PC-9 (cell line): ENCODE measurements at regions not wholly inside any gene's neighbourhood (a gene's known extent, or its start where the extent isn't known, plus 50 kb on each side); places are given as distances from the start of the nearest gene placed in this dataset.

Source experiments
- BruUV-seq: library from RNA; stranded (reverse); fragments of 400-500 nt; replicated peaks from 2 replicates; lab custom pipeline; 2021; lab: Mats Ljungman, UMichigan
- CTCF ChIA-PET: fragments of 300-600 bp; sonication (Branson Sonifier 250); formaldehyde crosslinking; loops from one replicate; lab custom pipeline; 2022; ENCODE audit warnings: antibody characterized with exemption; lab: Charles Lee
- POLR2A ChIA-PET: fragments of 300-600 bp; sonication (Branson Sonifier 250); formaldehyde crosslinking; loops from one replicate; lab custom pipeline; 2022; ENCODE audit warnings: antibody characterized with exemption; ENCODE audit not compliant: unreplicated experiment; lab: Charles Lee
- DNase-seq, 2 experiments: peaks; one replicate each; pipeline versions ENCODE4 v3.0.0 to v3.0.0-alpha.2; 2015 to 2022; ENCODE audit warnings: mixed read lengths in 1 of 2
- H2AFZ ChIP-seq: fragments of 200-600 bp; sonication (generic); 2 replicates; pipeline ENCODE4 v1.8.1; 2017; ENCODE audit warnings: antibody characterized with exemption
- H3F3A ChIP-seq: fragments of 200-600 bp; sonication (generic); 2 replicates; pipeline ENCODE4 v1.8.1; 2017; ENCODE audit warnings: antibody characterized with exemption, mild to moderate bottlenecking, low read depth; ENCODE audit not compliant: insufficient read depth
- H3K27ac ChIP-seq: fragments of 200-600 bp; sonication (generic); 2 replicates; pipeline ENCODE4 v1.6.1; 2016; ENCODE audit warnings: mixed run types
- H3K27me3 ChIP-seq: fragments of 200-600 bp; sonication (generic); 2 replicates; pipeline ENCODE4 v1.6.1; 2016; ENCODE audit warnings: low read depth, mixed run types; ENCODE audit not compliant: insufficient read depth
- H3K36me3 ChIP-seq: fragments of 200-600 bp; sonication (generic); 2 replicates; pipeline ENCODE4 v1.6.1; 2016; ENCODE audit warnings: low read depth, mixed run types
- H3K4me1 ChIP-seq: fragments of 200-600 bp; sonication (generic); replicated peaks from 2 replicates; pipeline ENCODE4 v1.6.1; 2016; ENCODE audit warnings: mixed run types; ENCODE audit not compliant: insufficient read depth
- H3K4me2 ChIP-seq: fragments of 200-600 bp; sonication (generic); 2 replicates; pipeline ENCODE4 v1.6.1; 2017; ENCODE audit warnings: mixed run types
- H3K4me3 ChIP-seq: fragments of 200-600 bp; sonication (generic); 2 replicates; pipeline ENCODE4 v1.6.1; 2016; ENCODE audit warnings: mixed run types
- H3K79me2 ChIP-seq: fragments of 200-600 bp; sonication (generic); 2 replicates; pipeline ENCODE4 v1.6.1; 2017; ENCODE audit warnings: low read depth, mixed run types
- H3K9me2 ChIP-seq: fragments of 200-600 bp; sonication (generic); 2 replicates; pipeline ENCODE4 v1.8.1; 2017; ENCODE audit warnings: mild to moderate bottlenecking; ENCODE audit not compliant: insufficient read depth
- H3K9me3 ChIP-seq: fragments of 200-600 bp; sonication (generic); 2 replicates; pipeline ENCODE4 v1.8.1; 2016; ENCODE audit warnings: low read depth; ENCODE audit not compliant: insufficient read depth
- H4K20me1 ChIP-seq: fragments of 200-600 bp; sonication (generic); 2 replicates; pipeline ENCODE4 v1.8.1; 2017; ENCODE audit not compliant: insufficient read depth
- CTCF ChIP-seq: fragments of 200-600 bp; sonication (generic); conservative IDR thresholded peaks from 2 replicates; pipeline ENCODE4 v1.6.1; 2017; ENCODE audit warnings: mixed run types, antibody characterized with exemption, mild to moderate bottlenecking, moderate library complexity
- EZH2 ChIP-seq: fragments of 200-600 bp; sonication (generic); IDR thresholded peaks from 2 replicates; pipeline ENCODE4 v1.8.0; 2017; ENCODE audit warnings: antibody characterized with exemption, low read depth
- intact Hi-C: fragments of 100-400 bp; cut with micrococcal nuclease; formaldehyde crosslinking; loops from one replicate; pipeline ENCODE4 v1.10.0; 2022; ENCODE audit not compliant: unreplicated experiment

GRCh38 chr4:111464251-111465045, 680.8 kb upstream of the FAM241A start:
- H3K79me2 ChIP-seq = no peaks in the 10 kb centered on the region
- ChIA-PET CTCF (interaction anchor here (0.5 kb wide), 1 partner anchor 93 kb away, joined by 4 read pairs; no protein-coding TSS in a partner anchor), POLR2A (no interaction called here)
- no peak for DNase-seq
- no peaks in the 10 kb centered on the region for H3F3A ChIP-seq
- H3K4me2 ChIP-seq = no peak overlapping the region
- H3K9me2 ChIP-seq = no peaks in the 10 kb centered on the region
- H3K4me1 ChIP-seq = no peaks in the 10 kb centered on the region
- intact Hi-C loops = no loop called here
- H3K36me3 ChIP-seq = no peaks in the 10 kb centered on the region
- no peaks in the 10 kb centered on the region for H4K20me1 ChIP-seq
- H3K9me3 ChIP-seq = no peaks in the 10 kb centered on the region
- no peak overlapping the region for H3K4me3 ChIP-seq
- TF ChIP-seq EZH2 (no peak), CTCF (no peak)
- no peaks in the 10 kb centered on the region for H3K27me3 ChIP-seq
- no peak overlapping the region for H2AFZ ChIP-seq
- H3K27ac ChIP-seq = no peak overlapping the region
- no TSS peak for BruUV-seq

DNA sequence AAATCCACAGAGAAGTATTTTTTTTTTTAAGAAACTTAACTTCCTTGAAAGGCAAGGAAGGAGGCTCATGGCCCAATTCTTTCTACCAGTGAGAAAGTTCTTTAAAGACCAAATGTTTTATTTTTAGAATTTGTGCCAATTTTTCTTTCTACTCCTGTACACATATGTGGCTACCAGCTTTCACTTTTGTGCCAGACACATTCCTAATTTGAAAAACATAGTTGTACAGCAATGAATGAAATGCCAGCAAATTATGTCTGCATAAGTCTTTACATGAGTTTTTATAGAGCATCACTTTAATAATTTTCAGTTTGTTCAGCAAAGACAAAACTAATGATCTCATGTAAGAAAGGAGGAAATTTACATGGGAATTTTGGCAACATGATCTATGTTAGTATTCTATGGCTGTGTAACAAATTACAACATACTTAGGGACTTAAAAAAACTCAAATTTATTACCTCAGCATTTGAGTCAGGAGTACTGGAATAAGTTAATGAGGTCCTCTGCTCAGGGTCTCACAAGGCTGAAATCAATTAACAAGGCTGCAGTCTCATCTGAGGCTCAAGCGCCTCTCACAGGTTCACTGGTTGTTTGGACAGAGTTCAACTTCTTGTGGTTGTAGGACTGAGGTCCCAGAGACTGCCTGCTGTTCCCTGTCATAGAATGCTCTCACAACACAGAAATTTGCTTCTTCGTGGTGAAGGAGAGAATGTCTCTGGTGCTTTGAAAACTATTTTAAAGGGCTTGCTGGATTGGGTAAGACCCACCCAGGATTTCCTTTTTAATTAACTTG, 678.2 kb upstream of the FAM241A start:
- TF ChIP-seq EZH2 (no peak), CTCF (no peak)
- DNase-seq = no peak
- no peaks in the 10 kb centered on the region for H3K9me2 ChIP-seq
- no TSS peak for BruUV-seq
- no peaks in the 10 kb centered on the region for H3K9me3 ChIP-seq
- H3K27me3 ChIP-seq = no peaks in the 10 kb centered on the region
- no peaks in the 10 kb centered on the region for H3K4me1 ChIP-seq
- ChIA-PET CTCF (no interaction called here), POLR2A (no interaction called here)
- no peaks in the 10 kb centered on the region for H3F3A ChIP-seq
- H3K4me3 ChIP-seq = no peak overlapping the region
- H3K79me2 ChIP-seq = no peaks in the 10 kb centered on the region
- no peaks in the 10 kb centered on the region for H3K36me3 ChIP-seq
- H3K27ac ChIP-seq = no peak overlapping the region
- no peak overlapping the region for H2AFZ ChIP-seq
- intact Hi-C loops = no loop called here
- H3K4me2 ChIP-seq = no peak overlapping the region
- H4K20me1 ChIP-seq = no peaks in the 10 kb centered on the region

GRCh38 chr4:111475001-111475400, 670.3 kb upstream of the FAM241A start:
- ChIA-PET CTCF (no interaction called here), POLR2A (no interaction called here)
- peak in 1 of 2 experiments; percentile 7 for DNase-seq
- no peak overlapping the region for H2AFZ ChIP-seq
- H3K9me3 ChIP-seq = no peaks in the 10 kb centered on the region
- H3F3A ChIP-seq = no peaks in the 10 kb centered on the region
- no peak overlapping the region for H3K4me2 ChIP-seq
- H3K4me3 ChIP-seq = no peak overlapping the region
- no peak overlapping the region for H3K27ac ChIP-seq
- no peaks in the 10 kb centered on the region for H3K36me3 ChIP-seq
- TF ChIP-seq EZH2 (no peak), CTCF (0 out of 2 replicates have a peak, but pooled peaks have one; percentile 26)
- no peaks in the 10 kb centered on the region for H3K79me2 ChIP-seq
- no TSS peak for BruUV-seq
- no peaks in the 10 kb centered on the region for H3K27me3 ChIP-seq
- intact Hi-C loops = no loop called here
- no peaks in the 10 kb centered on the region for H3K9me2 ChIP-seq
- H3K4me1 ChIP-seq = no peaks in the 10 kb centered on the region
- no peaks in the 10 kb centered on the region for H4K20me1 ChIP-seq
